SK-N-SH treated with all-trans-retinoic acid at 6 μM for 48 hours (cell line): ENCODE measurements at regions not wholly inside any gene's neighbourhood (a gene's known extent, or its start where the extent isn't known, plus 50 kb on each side); places are given as distances from the start of the nearest gene placed in this dataset.

Experiments used
- ATAC-seq: fragments of 200-7000 bp; cut with Tn5 transposase; 3 replicates; pipeline ENCODE4 v1.9.1; 2020; ENCODE audit warnings: mild to moderate bottlenecking, moderate library complexity
- ARNTL ChIP-seq: fragments of 450-650 bp; formaldehyde crosslinking; IDR thresholded peaks from 2 replicates; pipeline ENCODE4 v1.5.0; 2020; ENCODE audit warnings: low read depth, mild to moderate bottlenecking, moderate library complexity, borderline replicate concordance
- BACH2 ChIP-seq: fragments of 250-450 bp; sonication (Bioruptor Pico); IDR thresholded peaks from 2 replicates; pipeline ENCODE4 v1.9.0; 2021; ENCODE audit warnings: mild to moderate bottlenecking, borderline replicate concordance
- CREB5 ChIP-seq: fragments of 250-450 bp; sonication (Bioruptor Pico); IDR thresholded peaks from 2 replicates; pipeline ENCODE4 v1.5.1; 2020; ENCODE audit warnings: low read depth, mild to moderate bottlenecking, moderate library complexity
- CSDC2 ChIP-seq: fragments of 250-450 bp; sonication (Bioruptor Pico); IDR thresholded peaks from 2 replicates; pipeline ENCODE4 v1.5.0; 2020; ENCODE audit warnings: mild to moderate bottlenecking, moderate library complexity
- ESRRG ChIP-seq: fragments of 250-450 bp; sonication (Bioruptor Pico); IDR thresholded peaks from 2 replicates; pipeline ENCODE4 v1.6.1; 2021; ENCODE audit warnings: mild to moderate bottlenecking
- GLIS3 ChIP-seq: fragments of 250-450 bp; sonication (Bioruptor Pico); IDR thresholded peaks from 2 replicates; pipeline ENCODE4 v1.5.0; 2020; ENCODE audit warnings: mild to moderate bottlenecking, moderate library complexity
- ISL1 ChIP-seq: fragments of 250-450 bp; sonication (Bioruptor Pico); IDR thresholded peaks from 2 replicates; pipeline ENCODE4 v2.1.2; 2022; ENCODE audit warnings: mild to moderate bottlenecking, moderate library complexity
- OSR1 ChIP-seq: fragments of 250-450 bp; sonication (Bioruptor Pico); IDR thresholded peaks from 2 replicates; pipeline ENCODE4 v1.8.0; 2022; ENCODE audit warnings: moderate library complexity, mild to moderate bottlenecking, inconsistent platforms
- POU6F1 ChIP-seq: fragments of 250-450 bp; sonication (Bioruptor Pico); IDR thresholded peaks from 2 replicates; pipeline ENCODE4 v1.8.0; 2021; ENCODE audit warnings: low read depth, mild to moderate bottlenecking, moderate library complexity, borderline replicate concordance
- PPARA ChIP-seq: fragments of 250-450 bp; sonication (Bioruptor Pico); IDR thresholded peaks from 2 replicates; pipeline ENCODE4 v1.5.0; 2020; ENCODE audit warnings: mild to moderate bottlenecking, borderline replicate concordance
- RARB ChIP-seq: fragments of 250-450 bp; sonication (Bioruptor Pico); IDR thresholded peaks from 2 replicates; pipeline ENCODE4 v1.8.0; 2021; ENCODE audit warnings: mild to moderate bottlenecking, moderate library complexity
- SNAI2 ChIP-seq: fragments of 250-450 bp; sonication (Bioruptor Pico); IDR thresholded peaks from 2 replicates; pipeline ENCODE4 v1.5.0; 2020; ENCODE audit warnings: mild to moderate bottlenecking, moderate library complexity
- TCF4 ChIP-seq: fragments of 250-450 bp; sonication (Bioruptor Pico); IDR thresholded peaks from 2 replicates; pipeline ENCODE4 v1.8.0; 2021; ENCODE audit warnings: mild to moderate bottlenecking, moderate library complexity, borderline replicate concordance
- TOX ChIP-seq: fragments of 250-450 bp; sonication (Bioruptor Pico); IDR thresholded peaks from 2 replicates; pipeline ENCODE4 v1.8.0; 2021; ENCODE audit warnings: mild to moderate bottlenecking, moderate library complexity, borderline replicate concordance
- TSHZ2 ChIP-seq: fragments of 250-450 bp; sonication (Bioruptor Pico); IDR thresholded peaks from 2 replicates; pipeline ENCODE4 v1.5.0; 2020; ENCODE audit warnings: mild to moderate bottlenecking, moderate library complexity
- ZC3H10 ChIP-seq: fragments of 250-450 bp; sonication (Bioruptor Pico); IDR thresholded peaks from 2 replicates; pipeline ENCODE4 v1.5.1; 2021; ENCODE audit warnings: mild to moderate bottlenecking, moderate library complexity
- ZFP3 ChIP-seq: fragments of 250-450 bp; sonication (Bioruptor Pico); IDR thresholded peaks from 2 replicates; pipeline ENCODE4 v1.5.0; 2020; ENCODE audit warnings: mild to moderate bottlenecking, moderate library complexity
- ZFP30 ChIP-seq: fragments of 450-650 bp; formaldehyde crosslinking; IDR thresholded peaks from 2 replicates; pipeline ENCODE4 v1.5.0; 2022; ENCODE audit warnings: mild to moderate bottlenecking, moderate library complexity
- ZNF565 ChIP-seq: fragments of 450-650 bp; formaldehyde crosslinking; conservative IDR thresholded peaks from 2 replicates; pipeline ENCODE4 v1.5.0; 2020; ENCODE audit warnings: low read depth, mild to moderate bottlenecking, moderate library complexity
- ZNF70 ChIP-seq: fragments of 450-650 bp; formaldehyde crosslinking; IDR thresholded peaks from 2 replicates; pipeline ENCODE4 v1.5.0; 2020; ENCODE audit warnings: mild to moderate bottlenecking, moderate library complexity
- ZNF8 ChIP-seq: fragments of 450-650 bp; formaldehyde crosslinking; IDR thresholded peaks from 2 replicates; pipeline ENCODE4 v1.5.0; 2020; ENCODE audit warnings: mild to moderate bottlenecking, moderate library complexity
- TF ChIP-seq, protein P1 (sequence below): fragments of 250-450 bp; sonication (Bioruptor Pico); IDR thresholded peaks from 2 replicates; pipeline ENCODE4 v1.5.1; 2021; ENCODE audit warnings: mild to moderate bottlenecking, moderate library complexity

DNA sequence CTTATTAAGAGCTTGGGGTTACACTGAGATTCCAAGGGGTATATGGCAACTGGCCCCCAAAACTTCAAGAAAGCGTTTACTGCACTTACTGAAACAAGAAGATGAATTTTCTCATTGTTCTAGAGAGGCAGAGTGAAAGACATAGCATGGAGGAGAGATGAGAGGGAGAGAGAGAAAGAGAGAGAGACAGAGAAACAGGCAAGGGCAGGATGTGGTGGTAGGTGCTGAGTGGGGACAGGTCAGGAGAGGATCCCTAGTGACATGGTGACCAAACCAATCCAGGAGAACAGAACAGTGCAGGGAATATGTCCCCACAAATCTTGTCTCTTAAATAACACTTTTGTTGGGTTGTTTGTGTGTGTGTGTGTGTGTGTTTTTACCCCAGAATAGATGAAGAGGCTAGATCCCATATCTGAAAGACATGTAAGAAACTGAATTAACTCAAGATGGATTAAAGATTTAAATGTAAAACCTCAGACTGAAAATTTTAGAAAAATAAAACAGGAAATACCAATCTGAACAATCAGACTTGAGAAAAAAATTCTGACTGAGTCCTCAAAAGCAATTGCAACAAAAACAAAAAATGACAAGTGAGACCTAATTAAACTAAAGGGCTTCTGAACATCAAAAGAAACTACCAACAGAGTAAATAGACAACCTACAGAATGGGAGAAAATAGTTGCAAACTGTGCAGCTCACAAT is 202.2 kb downstream of the QDPR start (continued):
- TF ChIP-seq TSHZ2 (no peak), PPARA (CRISPR knock-in tag) (no peak)

GRCh38 chr4:17301869-17302268 is 210.0 kb downstream of the QDPR start:
- TF ChIP-seq ZC3H10 (CRISPR knock-in tag) (no peak), ZNF8 (CRISPR knock-in tag) (no peak), CSDC2 (CRISPR knock-in tag) (no peak), ARNTL (CRISPR knock-in tag) (no peak), OSR1 (no peak), PPARA (CRISPR knock-in tag) (no peak), CREB5 (CRISPR knock-in tag) (no peak), TCF4 (CRISPR knock-in tag) (no peak), BACH2 (CRISPR knock-in tag) (no peak), ESRRG (no peak), TOX (CRISPR knock-in tag) (no peak)
- TF ChIP-seq, protein P1, sequence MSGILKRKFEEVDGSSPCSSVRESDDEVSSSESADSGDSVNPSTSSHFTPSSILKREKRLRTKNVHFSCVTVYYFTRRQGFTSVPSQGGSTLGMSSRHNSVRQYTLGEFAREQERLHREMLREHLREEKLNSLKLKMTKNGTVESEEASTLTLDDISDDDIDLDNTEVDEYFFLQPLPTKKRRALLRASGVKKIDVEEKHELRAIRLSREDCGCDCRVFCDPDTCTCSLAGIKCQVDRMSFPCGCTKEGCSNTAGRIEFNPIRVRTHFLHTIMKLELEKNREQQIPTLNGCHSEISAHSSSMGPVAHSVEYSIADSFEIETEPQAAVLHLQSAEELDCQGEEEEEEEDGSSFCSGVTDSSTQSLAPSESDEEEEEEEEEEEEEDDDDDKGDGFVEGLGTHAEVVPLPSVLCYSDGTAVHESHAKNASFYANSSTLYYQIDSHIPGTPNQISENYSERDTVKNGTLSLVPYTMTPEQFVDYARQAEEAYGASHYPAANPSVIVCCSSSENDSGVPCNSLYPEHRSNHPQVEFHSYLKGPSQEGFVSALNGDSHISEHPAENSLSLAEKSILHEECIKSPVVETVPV, result no peak
- no peak for ATAC-seq

DNA sequence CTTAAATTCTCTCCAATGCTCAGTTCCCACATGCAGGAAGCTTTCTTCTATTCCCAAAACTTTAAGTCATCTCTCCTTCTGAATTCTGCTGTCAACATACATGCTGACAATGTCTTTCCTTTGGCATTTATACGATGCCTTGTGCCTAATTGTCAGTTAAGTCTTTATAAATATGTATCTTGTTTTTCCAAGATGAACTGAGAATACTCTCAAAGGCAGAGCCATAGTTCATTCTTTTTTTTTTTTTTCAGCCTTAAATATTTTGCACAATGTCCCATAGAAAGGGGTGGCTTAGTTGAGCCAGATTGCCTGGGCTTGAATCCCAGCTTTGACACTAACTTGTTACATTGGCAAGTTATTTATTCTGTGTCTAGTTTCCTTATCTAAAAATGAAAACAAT is 210.6 kb downstream of the QDPR start:
- no peak for ATAC-seq
- TF ChIP-seq ZC3H10 (CRISPR knock-in tag), result no peak
- TF ChIP-seq GLIS3 (CRISPR knock-in tag), result no peak
- TF ChIP-seq ZNF70 (CRISPR knock-in tag), result no peak
- no peak for TF ChIP-seq ISL1 (CRISPR knock-in tag)
- no peak for TF ChIP-seq ZNF8 (CRISPR knock-in tag)
- no peak for TF ChIP-seq TCF4 (CRISPR knock-in tag)
- TF ChIP-seq PPARA (CRISPR knock-in tag), result no peak
- no peak for TF ChIP-seq POU6F1
- TF ChIP-seq ZNF565, result no peak
- TF ChIP-seq RARB (CRISPR knock-in tag), result no peak
- TF ChIP-seq SNAI2 (CRISPR knock-in tag), result no peak
- TF ChIP-seq ESRRG, result no peak
- TF ChIP-seq OSR1, result no peak
- TF ChIP-seq ARNTL (CRISPR knock-in tag), result no peak
- TF ChIP-seq ZFP3 (CRISPR knock-in tag), result no peak
- no peak for TF ChIP-seq ZFP30 (CRISPR knock-in tag)
- TF ChIP-seq CSDC2 (CRISPR knock-in tag), result no peak
- TF ChIP-seq CREB5 (CRISPR knock-in tag), result no peak
